ENCODE measurements at regions not wholly inside any gene's neighbourhood (a gene's known extent, or its start where the extent isn't known, plus 50 kb on each side); places are given as distances from the start of the nearest gene placed in this dataset.
A peak's percentile ranks its signal among the peaks of the same experiment; 100 is the strongest.

DNA sequence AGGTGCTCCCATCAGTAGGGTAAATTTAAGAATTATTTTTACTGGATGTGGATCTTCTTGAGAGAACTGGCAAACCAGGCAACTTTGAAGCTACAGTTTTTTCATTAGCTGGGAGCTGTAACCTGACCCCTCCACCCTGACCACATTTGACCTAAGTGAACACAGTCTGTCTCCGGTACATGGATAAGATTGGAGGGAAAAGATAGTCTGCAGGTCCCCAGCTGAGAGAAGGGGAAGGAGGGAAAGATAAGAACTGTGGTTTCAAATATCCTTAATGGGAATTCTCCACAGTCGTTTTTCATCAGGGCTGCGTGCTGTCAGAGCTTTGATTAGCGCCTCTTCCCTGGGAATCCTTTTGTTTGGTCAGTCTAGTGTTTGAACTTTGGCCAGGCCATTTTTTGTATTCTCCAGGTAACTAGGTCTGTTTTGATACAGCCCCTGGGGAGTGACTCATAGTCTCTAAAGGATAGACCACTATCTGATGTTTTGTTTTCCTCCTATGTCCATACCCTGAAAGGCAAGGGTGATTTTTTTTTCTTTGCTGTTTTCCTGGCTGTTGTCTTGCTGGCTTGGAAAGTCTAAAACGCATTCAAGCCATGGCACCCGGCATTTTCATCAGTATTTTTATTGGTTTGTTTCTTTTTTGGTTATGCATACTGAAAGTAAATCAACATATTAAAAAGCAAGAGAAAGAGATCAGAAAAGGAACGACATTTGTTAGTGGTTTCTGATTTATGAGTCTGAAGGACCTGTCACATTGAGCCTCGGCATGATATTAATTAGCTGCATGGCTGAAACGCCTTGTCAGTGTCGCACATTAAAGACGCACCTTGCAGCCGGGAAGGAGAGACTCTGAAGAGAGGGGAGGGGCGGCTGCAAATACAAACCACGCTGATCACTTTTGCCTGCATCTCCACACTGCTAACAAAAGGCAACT is 183.4 kb upstream of the FN1 start:
- no peak for DNase-seq (ENCODE audit: low spot score)

DNA sequence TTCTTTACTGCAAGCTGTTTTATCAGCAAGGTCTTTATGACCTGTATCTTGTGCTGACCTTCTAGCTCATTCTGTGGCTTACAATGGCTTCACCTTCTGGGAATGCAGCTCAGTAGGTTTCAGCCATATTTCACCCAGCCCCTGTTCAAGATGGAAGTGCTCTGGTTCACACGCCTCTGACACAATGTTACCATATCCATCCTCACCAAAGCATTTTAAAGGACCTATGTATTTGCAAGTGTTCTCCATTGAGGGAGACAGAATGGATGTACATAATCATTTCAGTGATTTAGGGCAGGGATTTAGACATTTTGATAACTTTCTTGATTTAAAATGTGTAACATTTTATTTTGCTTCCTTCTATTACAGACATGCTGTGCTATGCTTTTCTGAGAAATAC is 182.3 kb upstream of the FN1 start:
- no peak for DNase-seq (ENCODE audit: low spot score)

DNA sequence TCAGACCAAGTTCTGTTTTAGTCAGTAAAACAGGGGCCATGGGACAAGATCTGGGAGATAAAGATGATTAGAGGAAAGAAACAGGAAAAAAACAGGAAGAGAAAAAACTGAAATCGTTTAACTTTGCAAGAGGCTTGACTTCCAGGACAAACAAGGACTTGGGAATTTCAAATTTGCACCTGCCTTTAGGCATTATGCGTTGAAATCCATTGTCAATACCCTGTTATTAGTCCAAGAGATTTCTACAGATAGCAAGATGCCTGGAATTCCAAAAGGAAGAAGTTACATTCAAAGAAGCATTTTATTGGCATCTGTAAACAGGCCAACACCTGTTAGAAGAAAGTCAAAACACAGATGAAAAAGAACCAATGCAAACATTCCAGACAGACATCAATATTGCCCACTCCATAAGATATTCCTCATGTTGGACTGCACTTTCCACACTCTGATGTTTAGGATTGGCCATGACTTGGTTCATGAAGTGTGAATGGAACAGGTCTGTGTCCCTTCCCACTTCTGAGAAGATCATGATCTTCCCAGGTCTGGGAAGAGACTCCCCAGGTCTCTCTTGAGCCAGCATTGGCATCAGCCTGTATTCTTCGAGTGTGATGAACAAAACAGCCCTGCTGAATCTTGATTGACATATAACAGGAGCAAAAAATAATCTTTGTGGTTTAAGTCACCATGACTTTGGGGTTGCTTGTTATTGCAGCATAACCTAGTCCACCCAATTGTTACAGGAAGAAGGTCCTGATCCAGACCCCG is 181.4 kb upstream of the FN1 start:
- no peak for DNase-seq (ENCODE audit: low spot score)

DNA sequence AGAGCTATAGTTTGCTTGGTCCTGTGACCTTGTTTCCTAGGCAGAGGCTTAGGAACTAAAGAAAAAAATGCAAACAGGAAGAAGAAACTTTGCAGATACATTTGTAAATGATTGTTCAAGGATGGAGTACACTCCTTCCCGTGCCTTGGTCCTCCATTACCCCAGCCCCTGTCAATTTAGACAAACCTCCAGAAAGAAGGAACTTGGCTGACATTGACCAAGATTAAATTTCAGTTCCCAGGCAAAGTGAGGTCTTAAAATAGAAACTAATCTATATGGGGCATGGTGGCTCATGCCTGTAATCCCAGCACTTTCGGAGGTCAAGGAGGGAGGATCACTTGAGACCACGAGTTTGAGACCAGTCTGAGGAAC is 179.9 kb upstream of the FN1 start:
- DNase-seq (ENCODE audit: low spot score) = no peak

DNA sequence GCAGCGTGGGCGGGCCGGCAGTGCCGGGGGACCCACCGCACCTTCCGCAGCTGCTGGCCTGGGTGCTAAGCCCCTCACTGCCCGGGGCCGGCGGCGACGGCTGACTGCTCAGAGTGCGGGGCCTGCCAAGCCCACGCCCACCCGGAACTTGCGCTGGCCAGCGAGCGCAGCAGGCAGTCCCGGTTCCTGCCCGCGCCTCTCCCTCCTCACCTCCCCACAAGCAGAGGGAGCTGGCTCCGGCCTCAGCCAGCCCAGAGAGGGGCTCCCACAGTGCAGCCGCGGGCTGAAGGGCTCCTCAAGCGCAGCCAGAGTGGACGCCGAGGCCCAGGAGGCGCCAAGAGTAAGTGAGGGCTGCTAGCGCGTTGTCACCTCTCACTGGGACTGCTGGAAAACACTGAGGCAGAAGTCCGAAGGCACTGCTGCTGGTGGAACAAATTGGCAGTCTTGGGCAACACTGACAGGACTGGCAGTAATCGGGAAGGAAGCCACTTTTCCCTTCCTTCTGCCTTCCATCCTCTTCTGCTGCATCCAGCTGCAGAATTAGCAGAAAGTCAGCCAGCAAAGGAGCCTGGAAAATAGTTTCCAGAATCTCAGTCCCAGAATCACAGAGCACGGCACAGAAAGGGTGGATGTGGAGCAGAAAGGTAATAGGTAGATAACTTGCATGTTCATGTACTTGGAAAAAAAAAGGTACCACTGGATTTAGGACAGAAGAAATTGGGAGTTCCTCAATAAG is 179.4 kb upstream of the FN1 start:
- no peak for DNase-seq (ENCODE audit: low spot score)

DNA sequence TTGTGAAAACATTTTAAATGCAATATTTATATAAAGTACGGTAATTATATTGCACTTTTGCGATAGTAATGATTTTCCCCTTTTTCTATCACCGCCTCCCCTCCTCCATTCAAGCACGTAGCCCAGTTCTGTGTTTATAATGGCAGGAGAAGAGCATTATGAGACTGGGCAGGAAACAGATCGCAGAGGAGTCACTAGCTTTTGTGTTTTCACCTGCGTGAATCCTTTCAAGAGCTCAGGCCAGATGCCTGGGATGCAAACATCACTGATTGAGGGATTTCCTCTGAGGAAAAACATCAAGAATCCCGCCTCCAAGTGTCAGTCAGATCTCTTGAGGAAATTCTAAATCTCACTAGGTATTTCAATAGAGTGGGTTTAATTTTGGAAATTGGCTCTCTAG is 178.4 kb upstream of the FN1 start:
- no peak for DNase-seq (ENCODE audit: low spot score)

DNA sequence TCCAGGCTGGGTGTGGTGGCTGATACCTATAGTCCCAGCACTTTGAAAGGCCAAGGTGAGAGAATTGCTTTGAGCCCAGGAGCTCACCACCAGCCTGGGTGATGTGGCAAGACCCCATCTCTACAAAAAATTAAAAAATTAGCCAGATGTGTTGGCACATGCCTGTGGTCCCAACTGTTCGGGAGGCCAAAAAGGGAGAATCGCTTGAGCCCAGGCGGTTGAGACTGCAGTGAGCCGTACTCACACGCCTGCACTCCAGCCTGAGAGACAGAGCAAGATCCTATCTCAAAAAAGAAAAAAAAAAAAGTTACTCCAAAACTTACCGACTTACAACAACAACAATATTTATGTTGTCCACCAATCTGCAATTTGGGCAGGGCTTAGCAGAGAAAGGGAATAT is 178.0 kb upstream of the FN1 start:
- no peak for DNase-seq (ENCODE audit: low spot score)

DNA sequence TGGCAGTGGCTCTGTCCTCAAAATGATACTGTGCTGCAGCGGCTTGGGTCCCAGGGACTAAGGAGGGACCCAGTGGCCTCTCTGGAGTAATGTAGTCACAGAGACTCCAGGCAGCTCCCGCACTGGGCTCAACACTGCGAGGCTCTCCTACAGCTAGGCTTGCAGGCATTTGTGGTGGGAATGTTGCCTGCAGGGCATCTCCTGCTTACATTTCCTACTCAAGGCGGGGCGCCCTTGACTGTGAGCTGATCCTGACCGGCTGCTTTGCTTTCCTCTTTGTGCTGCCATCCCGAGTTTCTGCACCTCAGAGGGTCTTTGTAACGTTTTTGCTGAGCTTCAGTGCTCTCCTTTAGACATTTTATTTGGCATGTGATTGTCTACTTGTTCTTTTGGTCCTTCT is 177.4 kb upstream of the FN1 start:
- DNase-seq (ENCODE audit: low spot score) = no peak

DNA sequence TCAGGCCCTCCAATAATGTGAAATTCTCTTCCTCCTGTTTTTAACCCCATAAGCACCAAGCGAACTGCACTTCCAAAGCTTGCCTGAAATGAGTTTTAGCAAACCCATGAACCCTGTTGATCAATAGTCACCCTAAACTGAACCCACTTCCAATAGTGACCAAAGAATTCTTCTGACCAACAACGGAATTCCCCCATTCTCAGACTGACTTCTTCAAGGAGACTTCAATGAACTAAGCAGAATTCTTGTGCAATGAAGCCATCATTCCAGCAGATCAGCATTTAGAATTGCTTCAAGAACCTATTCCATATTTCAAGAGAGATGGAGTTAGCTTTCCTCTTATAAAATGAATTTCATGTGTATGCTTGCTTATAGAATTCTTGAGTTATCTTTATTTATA is 176.9 kb upstream of the FN1 start:
- DNase-seq (ENCODE audit: low spot score) = no peak

DNA sequence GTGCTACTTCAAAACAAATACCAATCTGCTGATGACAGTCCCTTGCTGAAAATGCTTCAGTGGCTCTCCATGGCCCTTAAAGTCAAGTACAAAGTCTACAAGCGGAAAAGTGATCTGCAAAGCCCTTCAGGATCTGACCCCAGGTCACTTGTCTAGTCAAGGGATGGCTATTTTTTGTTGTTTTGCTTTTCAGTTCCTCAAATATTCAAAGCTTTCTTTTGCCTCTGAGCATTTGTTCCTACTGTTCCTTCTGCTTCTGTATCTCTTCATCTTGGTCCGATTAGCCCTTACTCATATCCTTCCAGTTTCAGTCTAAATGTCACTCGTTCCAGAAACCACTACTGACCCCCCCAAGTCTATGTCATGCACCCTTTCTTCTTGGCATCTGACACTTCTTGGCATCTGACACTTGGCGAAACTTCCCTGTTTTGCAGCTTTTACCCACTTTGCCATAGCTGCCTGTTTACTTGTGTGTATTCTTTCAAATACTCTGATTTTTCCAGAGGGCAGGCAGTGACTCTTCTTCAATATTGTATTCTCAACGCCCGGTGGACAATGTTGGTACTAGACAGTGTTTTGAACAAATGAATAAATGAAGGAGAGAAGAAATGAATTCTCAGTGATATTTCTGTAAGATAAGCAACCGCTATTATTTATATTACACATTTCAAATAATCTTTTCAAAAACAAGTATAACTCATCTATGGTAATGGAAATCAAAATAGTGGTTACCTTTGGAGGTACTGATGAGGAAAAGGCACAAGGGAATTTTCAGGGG is 175.9 kb upstream of the FN1 start:
- no peak for DNase-seq (ENCODE audit: low spot score)

DNA sequence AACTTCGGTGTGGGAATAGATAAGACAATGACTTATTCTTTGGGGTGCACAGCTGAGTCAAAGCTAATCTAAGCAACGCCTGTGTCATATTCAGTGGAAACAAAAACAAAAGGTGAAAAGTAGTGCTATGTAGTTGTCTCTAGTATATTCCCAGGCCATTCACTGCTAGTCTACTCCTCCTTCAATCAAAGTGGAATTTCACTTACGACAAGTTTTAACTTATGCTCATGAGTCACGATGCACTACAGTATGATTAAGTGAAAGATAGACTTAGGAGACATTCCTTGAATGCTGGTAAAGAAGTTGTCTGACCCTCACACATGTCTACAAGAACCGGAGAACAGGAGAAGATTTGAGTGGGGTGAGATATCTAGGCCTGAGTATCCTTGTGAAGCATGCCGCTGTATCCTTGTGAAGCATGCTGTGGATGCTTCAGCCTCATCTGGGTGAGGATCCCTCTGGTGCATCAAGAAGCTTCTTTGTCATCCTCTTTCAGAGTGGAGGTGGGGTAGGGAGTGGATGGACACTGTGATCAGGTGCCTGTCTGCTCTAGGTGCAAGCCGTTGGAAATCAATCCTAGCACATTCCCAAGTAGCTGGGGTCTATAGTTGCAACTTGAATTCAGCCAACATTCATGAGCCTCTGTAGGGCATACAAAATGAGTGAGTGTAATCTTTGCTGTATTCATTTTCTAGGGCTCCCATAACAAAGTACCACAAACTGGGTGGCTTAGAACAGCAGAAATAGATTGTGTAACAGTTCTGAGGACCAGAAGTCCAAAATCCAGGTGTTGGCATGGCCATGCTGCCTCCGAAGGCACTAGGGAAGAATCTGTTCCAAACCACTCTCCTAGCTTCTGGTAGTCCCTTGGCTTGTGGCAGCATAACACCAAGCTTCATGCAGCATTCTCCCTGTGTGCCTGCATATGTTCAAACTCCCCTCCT is 173.5 kb upstream of the FN1 start:
- peak; percentile 2 for DNase-seq (ENCODE audit: low spot score)

DNA sequence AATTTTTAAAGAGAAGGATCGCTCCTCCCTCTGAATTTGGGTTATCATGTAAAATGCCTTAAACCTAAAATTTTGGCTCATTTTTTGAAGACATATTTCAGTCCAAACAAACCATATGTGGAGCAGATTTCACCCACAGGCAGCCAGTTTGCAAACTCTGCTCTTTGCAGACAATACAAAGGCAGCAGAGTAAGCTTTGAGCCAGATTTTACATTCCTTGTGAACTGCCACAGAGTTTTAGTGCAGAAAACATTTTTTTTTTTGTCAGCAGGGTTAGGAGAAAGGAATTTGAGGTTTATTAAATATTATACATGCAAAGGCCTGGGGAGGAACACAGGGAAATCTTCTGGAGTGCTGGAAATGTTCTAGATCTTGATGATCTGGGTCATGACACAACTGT is 171.9 kb upstream of the FN1 start:
- DNase-seq (ENCODE audit: low spot score) = no peak

DNA sequence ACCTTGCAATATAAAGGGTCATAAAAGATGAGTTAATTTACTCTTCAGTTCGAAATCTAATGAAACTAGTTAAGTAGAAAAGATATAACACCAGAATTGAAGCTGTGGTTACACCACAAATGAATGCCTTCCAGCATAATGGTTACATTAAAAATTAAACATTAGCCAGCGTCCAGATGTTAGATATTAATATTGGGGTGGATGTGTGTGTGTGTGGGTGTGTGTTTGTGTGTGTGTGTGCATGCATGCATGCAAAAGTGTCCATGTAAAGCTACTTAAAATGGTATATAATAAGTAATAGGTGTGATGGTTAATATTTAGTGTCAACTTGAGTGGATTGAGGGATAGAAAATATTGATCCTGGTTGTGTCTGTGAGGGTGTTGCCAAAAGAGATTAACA is 170.4 kb upstream of the FN1 start:
- no peak for DNase-seq (ENCODE audit: low spot score)

DNA sequence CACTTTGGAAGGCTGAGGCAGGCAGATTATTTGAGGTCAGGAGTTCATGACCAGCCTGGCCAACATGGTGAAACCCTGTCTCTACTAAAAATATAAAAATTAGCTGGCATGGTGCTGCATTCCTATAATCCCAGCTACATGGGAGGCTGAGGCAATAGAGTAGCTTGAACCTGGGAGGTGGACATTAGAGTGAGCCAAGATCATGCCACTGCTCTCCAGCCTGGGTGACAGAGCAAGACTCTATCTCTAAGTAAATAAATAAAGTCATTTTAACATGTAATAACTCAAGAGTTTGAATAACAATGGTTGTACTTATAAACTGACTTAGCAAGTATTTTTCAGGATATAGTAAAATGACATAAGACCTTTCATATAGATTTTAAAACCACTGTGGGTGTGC is 169.3 kb upstream of the FN1 start:
- no peak for DNase-seq (ENCODE audit: low spot score)

DNA sequence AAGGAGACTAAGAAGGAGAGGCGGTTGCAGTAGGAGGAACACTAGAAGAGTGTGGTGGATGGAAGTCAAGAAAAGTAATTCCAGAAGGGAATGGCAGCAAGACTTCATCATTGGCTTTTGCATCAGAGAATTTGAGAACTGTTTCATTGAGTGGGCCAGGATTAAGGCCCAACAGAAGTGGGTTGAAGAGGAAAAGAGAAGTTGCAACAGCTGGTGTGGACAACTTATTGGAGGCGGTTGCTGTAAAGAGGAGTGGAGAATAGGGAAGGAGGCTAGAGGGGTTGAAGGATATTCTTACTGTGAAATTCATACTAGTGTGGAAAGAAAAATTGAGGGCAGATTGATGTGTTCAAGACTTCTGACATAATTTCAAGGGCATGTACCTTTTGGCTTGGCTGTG is 168.7 kb upstream of the FN1 start:
- no peak for DNase-seq (ENCODE audit: low spot score)

DNA sequence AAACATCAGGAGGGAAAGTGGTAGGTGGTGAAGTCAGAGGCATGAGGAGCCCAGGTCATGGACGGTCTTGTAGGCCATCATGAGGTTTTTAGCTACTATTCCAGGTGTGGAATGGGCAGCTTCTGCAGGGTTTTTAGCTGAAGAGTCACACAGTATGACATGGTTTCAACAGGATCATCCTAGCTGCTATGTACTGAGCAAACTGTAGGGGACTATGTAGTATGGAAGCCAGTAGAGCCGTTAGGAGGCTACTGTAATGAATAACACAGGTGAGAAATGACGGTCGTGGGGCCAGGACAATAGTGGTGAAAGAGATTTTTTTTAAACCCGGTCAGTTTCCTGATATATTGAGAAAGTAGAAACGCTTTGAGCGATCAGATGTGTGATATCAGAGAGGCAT is 167.6 kb upstream of the FN1 start:
- no peak for DNase-seq (ENCODE audit: low spot score)

DNA sequence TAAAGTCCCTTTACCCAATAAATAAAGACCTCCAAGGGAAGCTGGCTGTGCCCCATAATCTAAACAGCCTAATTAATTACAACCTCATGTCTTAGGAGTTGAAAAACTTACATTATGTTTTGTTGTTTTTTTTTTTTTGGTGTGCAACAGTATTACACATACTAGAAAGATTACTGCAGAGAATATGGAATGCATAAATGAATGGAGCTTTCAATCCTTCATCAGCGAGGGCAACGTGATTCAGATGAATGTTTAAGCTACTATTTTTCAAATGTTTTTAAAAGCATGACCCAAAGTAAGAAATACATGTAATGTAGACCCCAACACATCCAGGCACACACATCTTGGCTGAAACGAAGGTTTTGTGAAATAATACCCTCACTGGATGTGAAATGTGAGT is 167.1 kb upstream of the FN1 start:
- no peak for DNase-seq (ENCODE audit: low spot score)

DNA sequence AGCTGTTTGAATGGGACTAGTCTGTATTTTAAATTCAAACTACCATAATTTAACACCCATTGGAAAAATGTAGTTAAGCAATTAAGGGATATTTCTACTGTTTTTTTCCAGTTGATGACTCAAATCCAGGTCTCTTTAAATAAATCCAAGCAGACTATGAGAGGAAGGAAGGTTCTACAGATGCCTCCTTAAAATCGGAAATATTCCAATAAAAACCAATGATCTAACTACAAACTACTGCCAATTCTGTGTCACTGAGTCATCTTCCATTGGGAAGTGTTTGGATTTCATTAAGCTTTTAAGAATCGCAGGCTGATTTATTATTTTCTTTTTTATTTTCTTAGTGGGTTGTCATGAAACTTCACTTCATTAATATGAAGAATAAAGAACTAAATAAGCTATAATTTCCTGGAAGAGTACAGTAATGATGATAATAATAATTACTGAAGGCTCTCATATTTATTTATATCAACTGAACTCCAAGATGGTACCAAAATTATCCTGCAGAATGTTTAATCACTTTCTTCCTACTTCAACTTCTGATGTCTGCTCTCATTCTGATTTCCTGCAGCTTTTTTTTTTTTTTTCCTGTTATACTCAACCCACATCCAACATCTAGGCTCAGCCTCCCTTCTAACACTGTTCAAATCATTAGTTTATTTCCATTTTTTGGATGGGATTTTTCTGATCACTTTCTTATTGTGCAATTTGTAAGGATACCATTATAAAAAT is 166.3 kb upstream of the FN1 start:
- DNase-seq (ENCODE audit: low spot score) = no peak

DNA sequence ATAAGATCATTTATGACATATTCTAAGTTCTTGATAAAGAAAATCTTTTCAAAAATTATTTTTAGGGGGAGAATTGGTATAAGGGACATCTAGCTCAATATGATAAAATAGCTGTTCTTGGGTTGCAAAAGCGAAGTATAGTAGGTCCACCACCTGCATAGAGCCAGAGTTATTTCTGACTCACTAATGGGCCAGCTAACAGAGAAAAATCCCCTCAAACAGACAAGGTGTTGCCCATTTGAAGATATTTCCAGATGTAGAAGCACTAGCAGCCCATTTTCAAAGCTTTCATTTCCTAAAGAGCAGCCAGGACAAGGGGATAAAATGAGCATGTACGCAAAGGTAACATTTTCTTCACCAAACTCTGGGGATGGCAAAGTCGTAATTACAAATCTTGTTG is 165.7 kb upstream of the FN1 start:
- DNase-seq (ENCODE audit: low spot score) = no peak

DNA sequence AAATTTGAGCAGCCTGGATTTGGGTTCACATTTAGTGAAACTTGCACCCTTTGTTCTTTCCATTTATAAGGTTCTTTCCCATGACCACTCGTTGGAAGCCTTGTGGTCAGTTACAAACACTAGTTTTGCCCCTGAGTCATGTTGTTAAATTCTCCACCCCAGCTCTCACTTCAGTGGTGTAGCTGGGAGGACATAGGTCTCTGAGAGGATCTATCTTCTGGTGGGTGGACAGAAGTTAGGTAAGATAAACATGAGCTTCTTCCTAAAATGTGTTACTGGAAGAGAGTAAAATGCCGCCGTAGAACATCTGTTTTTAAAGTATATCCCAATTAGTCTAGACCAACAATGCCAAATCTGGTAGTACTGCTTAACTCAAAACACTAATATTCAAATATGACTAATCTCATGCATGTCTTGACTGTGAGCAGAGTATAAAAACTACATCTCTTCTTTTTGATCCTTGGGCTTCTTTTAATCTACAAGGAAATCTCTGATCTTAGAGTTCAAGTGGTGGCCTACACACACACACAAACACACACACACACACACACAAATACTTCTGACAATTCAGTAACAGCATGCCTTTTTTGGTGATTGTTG is 162.6 kb upstream of the FN1 start:
- no peak for DNase-seq (ENCODE audit: low spot score)

Data from RKO (cell line).